Astrocyte of the spinal cord (primary cell): ENCODE measurements at regions not wholly inside any gene's neighbourhood (a gene's known extent, or its start where the extent isn't known, plus 50 kb on each side); places are given as distances from the start of the nearest gene placed in this dataset.

ENCODE experiments used
- DNase-seq: peaks from one replicate; pipeline ENCODE4 v3.0.0; 2011; ENCODE audit warnings: low read depth, low spot score
- H3K4me3 ChIP-seq: 2 replicates; pipeline ENCODE4 v1.5.1; 2011; ENCODE audit warnings: low read depth, mild to moderate bottlenecking, low read length, moderate library complexity
- in situ Hi-C: cut with HindIII; loops from 2 replicates; pipeline ENCODE4 v1.10.0; 2017; ENCODE audit warnings: low sequenced_read_pairs
- TF ChIP-seq, protein P1 (sequence below): IDR thresholded peaks from 2 replicates; pipeline ENCODE4 v1.5.1; 2012; ENCODE audit warnings: low read depth, mild to moderate bottlenecking, low read length, inconsistent platforms

DNA sequence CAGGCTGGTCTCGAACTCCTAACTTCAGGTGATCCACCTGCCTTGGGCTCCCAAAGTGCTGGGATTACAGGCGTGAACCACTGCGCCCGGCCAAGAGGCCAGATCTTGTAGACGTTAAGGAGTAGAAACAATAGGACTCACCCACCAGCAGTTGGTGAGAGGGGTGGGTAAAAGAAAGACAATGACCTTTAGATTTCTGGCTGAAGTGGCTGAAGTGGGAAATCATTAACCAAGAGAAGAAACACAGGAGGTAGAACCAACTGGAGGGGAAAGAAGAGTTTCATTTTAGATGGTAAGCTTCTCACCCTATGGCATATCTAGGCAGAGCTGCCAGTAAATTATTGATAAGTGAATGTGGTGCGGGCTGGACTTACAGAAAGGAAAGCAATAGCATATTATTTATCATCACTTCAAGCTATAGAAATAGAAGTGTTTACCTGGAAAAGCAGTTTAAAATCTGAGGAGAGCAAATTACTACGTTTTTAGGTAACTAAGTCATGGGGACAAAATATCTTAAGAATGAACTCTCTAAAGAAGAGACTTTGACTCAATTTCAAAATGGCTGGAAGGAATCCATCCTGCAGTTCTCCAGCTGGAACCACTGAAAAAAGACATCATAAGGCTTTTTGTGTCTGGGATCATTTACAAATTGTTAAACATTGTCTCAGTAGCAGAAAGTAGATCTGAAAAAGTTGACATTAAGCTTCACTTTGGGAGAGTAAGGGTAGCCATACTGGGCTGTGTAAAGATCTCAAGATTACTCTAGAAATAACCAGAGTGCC, 109.6 kb downstream of the ALDH8A1 start:
- no peak for DNase-seq
- TF ChIP-seq, protein P1, sequence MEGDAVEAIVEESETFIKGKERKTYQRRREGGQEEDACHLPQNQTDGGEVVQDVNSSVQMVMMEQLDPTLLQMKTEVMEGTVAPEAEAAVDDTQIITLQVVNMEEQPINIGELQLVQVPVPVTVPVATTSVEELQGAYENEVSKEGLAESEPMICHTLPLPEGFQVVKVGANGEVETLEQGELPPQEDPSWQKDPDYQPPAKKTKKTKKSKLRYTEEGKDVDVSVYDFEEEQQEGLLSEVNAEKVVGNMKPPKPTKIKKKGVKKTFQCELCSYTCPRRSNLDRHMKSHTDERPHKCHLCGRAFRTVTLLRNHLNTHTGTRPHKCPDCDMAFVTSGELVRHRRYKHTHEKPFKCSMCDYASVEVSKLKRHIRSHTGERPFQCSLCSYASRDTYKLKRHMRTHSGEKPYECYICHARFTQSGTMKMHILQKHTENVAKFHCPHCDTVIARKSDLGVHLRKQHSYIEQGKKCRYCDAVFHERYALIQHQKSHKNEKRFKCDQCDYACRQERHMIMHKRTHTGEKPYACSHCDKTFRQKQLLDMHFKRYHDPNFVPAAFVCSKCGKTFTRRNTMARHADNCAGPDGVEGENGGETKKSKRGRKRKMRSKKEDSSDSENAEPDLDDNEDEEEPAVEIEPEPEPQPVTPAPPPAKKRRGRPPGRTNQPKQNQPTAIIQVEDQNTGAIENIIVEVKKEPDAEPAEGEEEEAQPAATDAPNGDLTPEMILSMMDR, result no peak
- in situ Hi-C loops, result no loop called here
- H3K4me3 ChIP-seq, result no peak overlapping the region

DNA sequence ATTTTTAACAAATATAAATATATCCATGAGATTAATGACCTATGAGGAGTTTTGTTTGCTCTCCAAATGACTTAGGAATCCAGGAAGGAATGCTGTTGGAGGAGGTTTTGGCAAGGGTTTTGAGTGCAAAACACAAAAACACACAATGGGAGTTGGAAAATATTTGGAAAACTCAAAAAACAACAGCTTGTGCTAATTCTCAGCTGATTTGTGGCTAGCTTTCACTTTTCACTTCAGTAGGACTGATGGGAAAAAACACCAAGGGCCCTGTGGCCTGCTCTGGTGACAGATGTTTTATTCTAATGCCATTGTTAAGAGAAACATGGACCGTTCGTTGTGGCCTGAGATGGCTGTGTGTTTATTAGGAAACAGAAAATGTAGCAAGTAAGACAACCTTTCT, 113.9 kb downstream of the ALDH8A1 start:
- H3K4me3 ChIP-seq, result no peak overlapping the region
- in situ Hi-C loops, result no loop called here
- DNase-seq, result no peak
- TF ChIP-seq, protein P1, result no peak

DNA sequence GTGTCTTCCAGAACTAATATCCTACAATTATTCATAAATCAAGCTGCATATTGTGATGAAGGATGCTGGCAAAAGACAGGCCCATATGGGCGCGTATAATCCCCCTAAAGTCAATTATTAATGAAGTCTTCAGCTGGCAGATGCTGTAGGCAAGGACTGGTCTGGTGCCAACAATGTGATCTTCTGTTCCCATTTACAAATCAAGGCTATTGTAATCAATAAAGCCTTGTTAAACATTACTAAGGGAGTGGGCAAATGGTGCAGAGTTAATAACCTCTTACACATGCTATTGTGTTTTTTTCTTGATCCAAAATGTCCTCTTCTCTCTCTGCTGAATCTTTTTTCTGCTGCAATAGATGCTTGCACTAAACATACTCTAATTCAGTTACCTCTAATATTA, 119.0 kb downstream of the ALDH8A1 start:
- in situ Hi-C loops, result no loop called here
- TF ChIP-seq, protein P1, result no peak
- no peak overlapping the region for H3K4me3 ChIP-seq
- no peak for DNase-seq

DNA sequence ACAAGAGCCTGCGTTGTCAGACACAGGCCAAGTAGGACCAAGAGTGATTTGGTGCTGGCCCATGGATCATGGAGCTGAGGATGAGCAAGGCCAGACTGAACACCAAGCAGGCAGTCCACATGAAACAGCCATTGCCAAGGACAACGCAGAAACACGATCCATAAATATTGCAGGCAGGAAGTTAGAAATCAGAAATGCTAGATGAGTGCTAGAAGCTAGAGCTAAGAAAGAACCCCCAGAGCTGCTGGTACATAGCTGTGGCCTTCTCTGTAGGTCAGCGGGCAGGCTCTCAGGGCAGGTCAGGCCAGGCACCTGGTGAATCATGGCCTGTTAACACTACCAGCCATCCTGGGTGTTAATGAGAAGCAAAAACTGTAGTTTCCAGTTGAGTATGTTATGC, 119.7 kb downstream of the ALDH8A1 start:
- DNase-seq, result no peak
- TF ChIP-seq, protein P1, result no peak
- no peak overlapping the region for H3K4me3 ChIP-seq
- in situ Hi-C loops, result no loop called here

DNA sequence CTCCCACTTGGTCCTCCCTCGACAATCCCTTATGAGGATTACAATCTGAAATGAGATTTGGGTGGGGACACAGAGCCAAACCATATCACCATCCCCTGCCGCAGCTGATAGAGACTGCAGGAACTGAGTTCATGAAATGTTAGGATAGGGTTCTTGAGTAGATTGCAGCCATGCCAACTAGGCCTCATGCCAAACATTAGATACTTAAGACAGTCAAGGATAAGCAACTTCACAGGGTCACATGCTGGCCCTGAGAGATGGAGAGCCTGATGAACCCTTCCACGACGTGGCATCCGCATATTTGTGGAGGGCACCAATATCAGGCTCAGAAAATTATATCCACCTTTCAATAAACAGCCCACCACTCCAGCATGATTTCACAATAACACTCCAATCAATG, 121.3 kb downstream of the ALDH8A1 start:
- DNase-seq, result no peak
- TF ChIP-seq, protein P1, result no peak
- H3K4me3 ChIP-seq, result no peak overlapping the region

GRCh38 chr6:134826889-134827737, 122.8 kb downstream of the ALDH8A1 start:
- DNase-seq, result peak; percentile 91
- no peak overlapping the region for H3K4me3 ChIP-seq
- in situ Hi-C loops, result loop anchor here (10.0 kb wide), 1 partner anchor 662 kb away; no protein-coding TSS in a partner anchor
- TF ChIP-seq, protein P1, result no peak

More for the DNA sequence above, 121.3 kb downstream of the ALDH8A1 start:
- in situ Hi-C loops, result loop anchor here (10.0 kb wide), 1 partner anchor 664 kb away; no protein-coding TSS in a partner anchor
